ENCODE measurements at regions not wholly inside any gene's neighbourhood (a gene's known extent, or its start where the extent isn't known, plus 50 kb on each side); places are given as distances from the start of the nearest gene placed in this dataset.

GRCh38 chrX:113919387-113919786 lies 664.5 kb upstream of the HTR2C start:
- H3K79me2 ChIP-seq (ENCODE audit: low read length): no peaks in the 10 kb centered on the region
- no peaks in the 10 kb centered on the region for H3K36me3 ChIP-seq (ENCODE audit: low read depth, low read length)
- no peak for ATAC-seq
- no peak overlapping the region for H3K4me3 ChIP-seq (ENCODE audit: low read length)
- intact Hi-C loops (cut with micrococcal nuclease): no loop called here
- no peak overlapping the region for H3K4me2 ChIP-seq (ENCODE audit: low read length)
- no TSS peak for BruUV-seq (replicated peaks)
- H3K9me3 ChIP-seq (ENCODE audit: low read length): no peaks in the 10 kb centered on the region
- POLR2A ChIA-PET (ENCODE audit: unreplicated experiment): no interaction called here
- CTCF ChIA-PET: no interaction called here
- no peak overlapping the region for H3K9ac ChIP-seq (ENCODE audit: low read length)
- H4K20me1 ChIP-seq (ENCODE audit: low read length): no peaks in the 10 kb centered on the region
- no peaks in the 10 kb centered on the region for H3K4me1 ChIP-seq (ENCODE audit: insufficient read depth, low read length)
- H3F3A ChIP-seq (ENCODE audit: low read length, unreplicated experiment): no peaks in the 10 kb centered on the region
- H2AFZ ChIP-seq (ENCODE audit: low read length): no peak overlapping the region
- no peaks in the 10 kb centered on the region for H3K27me3 ChIP-seq (ENCODE audit: low read length)
- TF ChIP-seq EZH2phosphoT487 (IDR thresholded peaks at IDR 0.05; ENCODE audit: borderline replicate concordance, low read length) (no peak), CTCF (conservative IDR thresholded peaks at IDR 0.05; ENCODE audit: low read depth, low read length) (no peak), EZH2 (IDR thresholded peaks at IDR 0.05; ENCODE audit: low read length, unreplicated experiment) (no peak)
- no peaks in the 10 kb centered on the region for H3K9me2 ChIP-seq (replicated peaks; ENCODE audit: low read length)
- DNase-seq: no peak
- no peak overlapping the region for H3K27ac ChIP-seq (ENCODE audit: low read length)

GRCh38 chrX:113906168-113906567 lies 677.7 kb upstream of the HTR2C start:
- Histone ChIP-seq H3K27ac (ENCODE audit: low read length) (no peak overlapping the region), H3K36me3 (ENCODE audit: low read depth, low read length) (no peaks in the 10 kb centered on the region), H4K20me1 (ENCODE audit: low read length) (no peaks in the 10 kb centered on the region), H3K4me1 (ENCODE audit: insufficient read depth, low read length) (no peaks in the 10 kb centered on the region), H3K9ac (ENCODE audit: low read length) (no peak overlapping the region), H3K4me2 (ENCODE audit: low read length) (no peak overlapping the region), H3K9me2 (replicated peaks; ENCODE audit: low read length) (no peaks in the 10 kb centered on the region), H3K9me3 (ENCODE audit: low read length) (no peaks in the 10 kb centered on the region), H2AFZ (ENCODE audit: low read length) (no peak overlapping the region), H3F3A (ENCODE audit: low read length, unreplicated experiment) (no peaks in the 10 kb centered on the region), H3K79me2 (ENCODE audit: low read length) (no peaks in the 10 kb centered on the region), H3K4me3 (ENCODE audit: low read length) (no peak overlapping the region), H3K27me3 (ENCODE audit: low read length) (no peaks in the 10 kb centered on the region)
- CTCF ChIA-PET: no interaction called here
- no TSS peak for BruUV-seq (replicated peaks)
- POLR2A ChIA-PET (ENCODE audit: unreplicated experiment): no interaction called here
- TF ChIP-seq EZH2phosphoT487 (IDR thresholded peaks at IDR 0.05; ENCODE audit: borderline replicate concordance, low read length): no peak
- no peak for TF ChIP-seq CTCF (conservative IDR thresholded peaks at IDR 0.05; ENCODE audit: low read depth, low read length)
- TF ChIP-seq EZH2 (IDR thresholded peaks at IDR 0.05; ENCODE audit: low read length, unreplicated experiment): no peak
- DNase-seq: no peak
- no peak for ATAC-seq
- intact Hi-C loops (cut with micrococcal nuclease): no loop called here

GRCh38 chrX:113892891-113893290 lies 691.0 kb upstream of the HTR2C start:
- no peak for DNase-seq
- H3K79me2 ChIP-seq (ENCODE audit: low read length): no peaks in the 10 kb centered on the region
- H3K4me3 ChIP-seq (ENCODE audit: low read length): no peak overlapping the region
- no peak for TF ChIP-seq EZH2 (IDR thresholded peaks at IDR 0.05; ENCODE audit: low read length, unreplicated experiment)
- TF ChIP-seq CTCF (conservative IDR thresholded peaks at IDR 0.05; ENCODE audit: low read depth, low read length): no peak
- TF ChIP-seq EZH2phosphoT487 (IDR thresholded peaks at IDR 0.05; ENCODE audit: borderline replicate concordance, low read length): no peak
- no peak overlapping the region for H3K4me2 ChIP-seq (ENCODE audit: low read length)
- no peaks in the 10 kb centered on the region for H3K9me3 ChIP-seq (ENCODE audit: low read length)
- no peak overlapping the region for H3K9ac ChIP-seq (ENCODE audit: low read length)
- H4K20me1 ChIP-seq (ENCODE audit: low read length): no peaks in the 10 kb centered on the region
- H3K27ac ChIP-seq (ENCODE audit: low read length): no peak overlapping the region
- no peak overlapping the region for H2AFZ ChIP-seq (ENCODE audit: low read length)
- ATAC-seq: no peak
- ChIA-PET CTCF (no interaction called here), POLR2A (ENCODE audit: unreplicated experiment) (no interaction called here)
- no peaks in the 10 kb centered on the region for H3F3A ChIP-seq (ENCODE audit: low read length, unreplicated experiment)
- intact Hi-C loops (cut with micrococcal nuclease): no loop called here
- H3K4me1 ChIP-seq (ENCODE audit: insufficient read depth, low read length): no peaks in the 10 kb centered on the region
- H3K9me2 ChIP-seq (replicated peaks; ENCODE audit: low read length): no peaks in the 10 kb centered on the region
- no TSS peak for BruUV-seq (replicated peaks)
- no peaks in the 10 kb centered on the region for H3K27me3 ChIP-seq (ENCODE audit: low read length)
- no peaks in the 10 kb centered on the region for H3K36me3 ChIP-seq (ENCODE audit: low read depth, low read length)
